ENCODE measurements at regions not wholly inside any gene's neighbourhood (a gene's known extent, or its start where the extent isn't known, plus 50 kb on each side); places are given as distances from the start of the nearest gene placed in this dataset.

DNA sequence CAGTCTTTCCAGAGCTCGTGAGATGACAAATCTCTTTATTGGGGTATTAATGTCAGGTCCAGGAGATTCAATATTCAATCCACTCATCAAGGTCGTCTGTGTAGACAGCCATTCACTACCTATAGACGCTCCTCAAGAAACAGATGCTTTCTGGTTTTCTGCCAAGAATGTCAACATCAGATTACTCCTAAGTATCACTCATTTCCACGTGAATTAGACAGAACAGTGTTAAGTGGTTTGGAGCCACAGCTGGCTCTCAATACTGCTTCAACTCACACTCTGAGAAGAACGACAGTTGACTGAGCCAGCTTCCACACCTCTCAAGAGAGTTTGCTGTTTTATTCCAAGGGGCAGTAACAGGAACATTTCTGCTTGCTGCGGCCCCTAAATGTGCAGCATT is 113.5 kb upstream of the NEDD4L start:
- Histone ChIP-seq H3K36me3 (replicated peaks in 1 of 2; ENCODE audit: control insufficient read depth in 1 of 2, insufficient read depth in 2 of 2, low read length in 1 of 2) (no peaks in the 10 kb centered on the region), H3K4me3 (ENCODE audit: low read depth in 2 of 2, low read length in 1 of 2) (no peak overlapping the region)

DNA sequence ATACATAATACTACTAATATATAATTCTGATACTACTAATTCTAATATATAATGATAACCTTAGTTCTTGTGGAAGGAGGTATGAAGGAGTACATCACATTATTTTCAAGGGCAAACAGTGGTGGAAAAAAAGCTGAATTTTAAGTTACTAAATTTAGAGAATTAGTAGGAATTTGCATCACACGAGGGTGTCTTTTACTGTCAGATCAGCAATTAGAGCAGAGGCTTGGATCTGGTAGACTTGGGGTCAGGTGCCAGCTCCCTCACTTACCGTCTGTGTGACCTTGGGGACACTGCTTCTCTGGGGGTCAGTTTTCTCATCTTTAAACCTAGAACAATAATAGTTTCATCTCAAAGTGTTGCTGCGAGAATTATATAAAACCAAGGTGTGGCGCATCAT is 114.1 kb upstream of the NEDD4L start:
- CTCF ChIA-PET = interaction anchor here (0.8 to 1.4 kb wide), 2 partner anchors 48 to 251 kb away, joined by 3 read pairs; no protein-coding TSS in a partner anchor
- POLR2A ChIA-PET = no interaction called here
- Histone ChIP-seq H4K20me1 (ENCODE audit: insufficient read depth) (no peaks in the 10 kb centered on the region), H2AFZ (ENCODE audit: low read depth) (no peak overlapping the region), H3K9ac (no peak overlapping the region), H3F3A (replicated peaks; ENCODE audit: insufficient read depth) (peaks cover 5% of the 10 kb centered on the region), H3K27ac (ENCODE audit: low read depth in 2 of 2, low read length in 1 of 2) (no peak overlapping the region), H3K9me2 (no peaks in the 10 kb centered on the region), H3K4me3 (ENCODE audit: low read depth in 2 of 2, low read length in 1 of 2) (no peak overlapping the region), H3K4me1 (ENCODE audit: control insufficient read depth in 1 of 2, insufficient read depth in 2 of 2, low read depth in 1 of 2, low read length in 1 of 2) (no peaks in the 10 kb centered on the region; a peak in 1 of 4 replicates), H3K79me2 (ENCODE audit: insufficient read depth) (no peaks in the 10 kb centered on the region), H3K27me3 (ENCODE audit: insufficient read depth) (no peaks in the 10 kb centered on the region), H3K4me2 (no peak overlapping the region), H3K36me3 (replicated peaks in 1 of 2; ENCODE audit: control insufficient read depth in 1 of 2, insufficient read depth in 2 of 2, low read length in 1 of 2) (no peaks in the 10 kb centered on the region), H3K9me3 (no peaks in the 10 kb centered on the region)
- no peak for DNase-seq
- TF ChIP-seq FOXJ3 (CRISPR knock-in tag; IDR thresholded peaks at IDR 0.05) = no peak
- WGBS (ENCODE audit: low lambda C conversion rate) = 84% methylated on average over 4 of the region's 4 CpGs

More for the DNA sequence above, 113.5 kb upstream of the NEDD4L start:
- no peaks in the 10 kb centered on the region for H3K9me2 ChIP-seq
- 0 out of 2 replicates have a peak overlapping the region, but pooled peaks have one; percentile 9 for H2AFZ ChIP-seq (ENCODE audit: low read depth)
- 0 out of 2 replicates have a peak overlapping the region, but pooled peaks have one; percentile 7 for H3K4me2 ChIP-seq
- DNase-seq = no peak
- H3K27me3 ChIP-seq (ENCODE audit: insufficient read depth) = no peaks in the 10 kb centered on the region
- no peaks in the 10 kb centered on the region for H3K9me3 ChIP-seq
- H3K9ac ChIP-seq = no peak overlapping the region
- ChIA-PET CTCF (interaction anchor here (0.8 to 1.4 kb wide), 2 partner anchors 48 to 250 kb away, joined by 3 read pairs; no protein-coding TSS in a partner anchor), POLR2A (no interaction called here)
- WGBS (ENCODE audit: low lambda C conversion rate) = 58% methylated on average over 6 of the region's 6 CpGs
- H3K79me2 ChIP-seq (ENCODE audit: insufficient read depth) = no peaks in the 10 kb centered on the region
- no peak overlapping the region for H3K27ac ChIP-seq (ENCODE audit: low read depth in 2 of 2, low read length in 1 of 2)
- peaks cover 3% of the 10 kb centered on the region for H3F3A ChIP-seq (replicated peaks; ENCODE audit: insufficient read depth)
- TF ChIP-seq GABPA (IDR thresholded peaks at IDR 0.05; ENCODE audit: low read depth) (no peak), CHD2 (IDR thresholded peaks at IDR 0.05; ENCODE audit: low read length, partially characterized antibody) (no peak), RXRA (IDR thresholded peaks at IDR 0.05; ENCODE audit: borderline replicate concordance, low read depth) (no peak)
- TF ChIP-seq, protein P1, sequence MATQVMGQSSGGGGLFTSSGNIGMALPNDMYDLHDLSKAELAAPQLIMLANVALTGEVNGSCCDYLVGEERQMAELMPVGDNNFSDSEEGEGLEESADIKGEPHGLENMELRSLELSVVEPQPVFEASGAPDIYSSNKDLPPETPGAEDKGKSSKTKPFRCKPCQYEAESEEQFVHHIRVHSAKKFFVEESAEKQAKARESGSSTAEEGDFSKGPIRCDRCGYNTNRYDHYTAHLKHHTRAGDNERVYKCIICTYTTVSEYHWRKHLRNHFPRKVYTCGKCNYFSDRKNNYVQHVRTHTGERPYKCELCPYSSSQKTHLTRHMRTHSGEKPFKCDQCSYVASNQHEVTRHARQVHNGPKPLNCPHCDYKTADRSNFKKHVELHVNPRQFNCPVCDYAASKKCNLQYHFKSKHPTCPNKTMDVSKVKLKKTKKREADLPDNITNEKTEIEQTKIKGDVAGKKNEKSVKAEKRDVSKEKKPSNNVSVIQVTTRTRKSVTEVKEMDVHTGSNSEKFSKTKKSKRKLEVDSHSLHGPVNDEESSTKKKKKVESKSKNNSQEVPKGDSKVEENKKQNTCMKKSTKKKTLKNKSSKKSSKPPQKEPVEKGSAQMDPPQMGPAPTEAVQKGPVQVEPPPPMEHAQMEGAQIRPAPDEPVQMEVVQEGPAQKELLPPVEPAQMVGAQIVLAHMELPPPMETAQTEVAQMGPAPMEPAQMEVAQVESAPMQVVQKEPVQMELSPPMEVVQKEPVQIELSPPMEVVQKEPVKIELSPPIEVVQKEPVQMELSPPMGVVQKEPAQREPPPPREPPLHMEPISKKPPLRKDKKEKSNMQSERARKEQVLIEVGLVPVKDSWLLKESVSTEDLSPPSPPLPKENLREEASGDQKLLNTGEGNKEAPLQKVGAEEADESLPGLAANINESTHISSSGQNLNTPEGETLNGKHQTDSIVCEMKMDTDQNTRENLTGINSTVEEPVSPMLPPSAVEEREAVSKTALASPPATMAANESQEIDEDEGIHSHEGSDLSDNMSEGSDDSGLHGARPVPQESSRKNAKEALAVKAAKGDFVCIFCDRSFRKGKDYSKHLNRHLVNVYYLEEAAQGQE (IDR thresholded peaks at IDR 0.05; ENCODE audit: low read depth, low read length) = no peak
- TF ChIP-seq, protein P2, sequence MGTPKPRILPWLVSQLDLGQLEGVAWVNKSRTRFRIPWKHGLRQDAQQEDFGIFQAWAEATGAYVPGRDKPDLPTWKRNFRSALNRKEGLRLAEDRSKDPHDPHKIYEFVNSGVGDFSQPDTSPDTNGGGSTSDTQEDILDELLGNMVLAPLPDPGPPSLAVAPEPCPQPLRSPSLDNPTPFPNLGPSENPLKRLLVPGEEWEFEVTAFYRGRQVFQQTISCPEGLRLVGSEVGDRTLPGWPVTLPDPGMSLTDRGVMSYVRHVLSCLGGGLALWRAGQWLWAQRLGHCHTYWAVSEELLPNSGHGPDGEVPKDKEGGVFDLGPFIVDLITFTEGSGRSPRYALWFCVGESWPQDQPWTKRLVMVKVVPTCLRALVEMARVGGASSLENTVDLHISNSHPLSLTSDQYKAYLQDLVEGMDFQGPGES (IDR thresholded peaks at IDR 0.05; ENCODE audit: low read depth, low read length) = no peak
- TF ChIP-seq, protein P3, sequence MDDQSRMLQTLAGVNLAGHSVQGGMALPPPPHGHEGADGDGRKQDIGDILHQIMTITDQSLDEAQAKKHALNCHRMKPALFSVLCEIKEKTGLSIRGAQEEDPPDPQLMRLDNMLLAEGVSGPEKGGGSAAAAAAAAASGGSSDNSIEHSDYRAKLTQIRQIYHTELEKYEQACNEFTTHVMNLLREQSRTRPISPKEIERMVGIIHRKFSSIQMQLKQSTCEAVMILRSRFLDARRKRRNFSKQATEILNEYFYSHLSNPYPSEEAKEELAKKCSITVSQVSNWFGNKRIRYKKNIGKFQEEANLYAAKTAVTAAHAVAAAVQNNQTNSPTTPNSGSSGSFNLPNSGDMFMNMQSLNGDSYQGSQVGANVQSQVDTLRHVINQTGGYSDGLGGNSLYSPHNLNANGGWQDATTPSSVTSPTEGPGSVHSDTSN (IDR thresholded peaks at IDR 0.05) = no peak
- no peaks in the 10 kb centered on the region; a peak in 1 of 4 replicates for H3K4me1 ChIP-seq (ENCODE audit: control insufficient read depth in 1 of 2, insufficient read depth in 2 of 2, low read depth in 1 of 2, low read length in 1 of 2)
- no peaks in the 10 kb centered on the region for H4K20me1 ChIP-seq (ENCODE audit: insufficient read depth)
